ENCODE measurements at regions not wholly inside any gene's neighbourhood (a gene's known extent, or its start where the extent isn't known, plus 50 kb on each side); places are given as distances from the start of the nearest gene placed in this dataset.
"Not testable (repeated sequence)": the region's sequence is repeated elsewhere in the genome, so short reads cannot be mapped to it uniquely, and the experiment has no call there.

DNA sequence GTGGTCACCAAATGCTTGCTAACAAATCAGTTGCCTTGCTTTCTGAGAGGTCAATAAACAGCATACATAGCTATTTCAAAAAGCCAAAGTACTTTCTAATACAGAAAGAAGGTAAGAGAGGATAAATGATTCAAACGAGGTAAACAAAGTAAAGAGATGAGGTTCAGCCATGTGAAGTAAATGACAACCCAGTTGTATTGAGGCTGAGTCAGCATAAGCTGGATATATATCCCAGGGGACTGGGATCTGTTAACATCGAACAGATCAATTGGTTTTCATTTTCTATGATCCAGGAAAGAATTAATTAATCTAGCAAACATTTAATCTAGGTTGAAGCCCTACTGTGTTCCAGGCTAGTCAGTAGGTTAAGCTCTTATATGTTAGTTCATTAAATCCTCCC is 97.3 kb upstream of the GRIA3 start:
- no peak for DNase-seq (ENCODE audit: low read depth)

GRCh38 chrX:123087326-123087725 is 96.8 kb upstream of the GRIA3 start:
- no peak for DNase-seq (ENCODE audit: low read depth)

GRCh38 chrX:123088331-123088730 is 95.7 kb upstream of the GRIA3 start:
- no peak for DNase-seq (ENCODE audit: low read depth)

- no peak for DNase-seq (ENCODE audit: low read depth)
Observed at GRCh38 chrX:123088930-123089329, 95.1 kb upstream of the GRIA3 start.

DNA sequence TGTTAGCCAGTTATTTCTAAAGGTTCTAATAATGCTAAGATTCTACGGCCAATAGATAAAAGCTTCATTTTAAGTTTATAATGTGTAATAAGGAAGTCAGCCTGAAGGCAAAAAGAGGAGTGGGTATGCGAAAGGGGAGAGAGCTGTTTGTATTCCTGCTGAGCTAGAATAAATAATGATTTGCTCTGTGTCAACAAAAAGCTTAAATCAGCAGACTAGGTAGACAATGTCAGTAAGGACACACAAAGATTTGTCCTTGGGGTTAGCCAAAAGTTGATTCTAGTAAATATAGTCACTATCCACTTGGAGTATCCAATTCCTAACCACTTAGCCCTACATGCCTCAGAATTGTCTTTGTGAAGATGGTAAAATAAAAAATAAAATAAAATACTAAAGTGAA is 90.3 kb upstream of the GRIA3 start:
- DNase-seq (ENCODE audit: low read depth) = no peak

DNA sequence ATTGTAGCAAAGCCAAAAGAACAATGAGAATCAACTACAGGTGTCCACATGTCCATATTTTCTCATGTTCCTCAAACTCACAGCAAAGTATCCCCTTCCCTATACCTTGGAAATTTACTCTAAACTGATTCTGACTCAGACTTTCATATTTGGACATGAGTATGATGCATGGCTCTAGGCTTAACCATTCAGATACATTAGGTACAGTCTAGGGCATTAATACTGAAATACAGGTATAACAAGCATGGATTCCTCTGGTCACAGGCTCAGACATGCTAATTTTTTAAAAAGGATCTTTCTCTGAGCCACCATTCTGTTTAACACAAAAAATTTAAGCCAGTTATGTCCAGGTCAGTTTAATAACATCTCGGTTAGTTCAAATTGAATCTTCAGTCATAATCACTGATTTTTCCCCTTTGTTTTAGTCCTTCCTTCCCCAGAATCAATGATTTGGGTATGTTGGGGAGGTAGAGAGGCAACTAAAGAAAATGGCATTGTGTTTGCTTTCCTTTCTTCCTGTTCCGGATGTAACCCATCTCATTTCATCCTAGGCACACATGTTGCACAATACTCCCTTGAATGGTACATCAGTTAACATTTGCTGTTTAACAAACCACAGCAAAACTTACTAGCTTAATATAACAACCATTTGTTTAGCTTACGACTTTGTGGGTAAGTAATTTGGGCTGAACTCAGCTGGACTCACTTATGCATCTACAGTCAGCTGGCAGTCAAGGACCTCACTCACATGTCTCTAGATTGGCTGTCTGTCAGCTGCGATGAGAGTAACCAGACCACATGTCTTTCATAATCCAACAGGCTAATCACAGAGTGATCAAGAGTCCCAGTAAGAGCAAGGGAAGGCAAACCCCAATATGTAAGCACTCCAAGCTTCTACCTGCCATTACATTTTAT is 75.3 kb upstream of the GRIA3 start:
- no peak for DNase-seq (ENCODE audit: low read depth)

DNA sequence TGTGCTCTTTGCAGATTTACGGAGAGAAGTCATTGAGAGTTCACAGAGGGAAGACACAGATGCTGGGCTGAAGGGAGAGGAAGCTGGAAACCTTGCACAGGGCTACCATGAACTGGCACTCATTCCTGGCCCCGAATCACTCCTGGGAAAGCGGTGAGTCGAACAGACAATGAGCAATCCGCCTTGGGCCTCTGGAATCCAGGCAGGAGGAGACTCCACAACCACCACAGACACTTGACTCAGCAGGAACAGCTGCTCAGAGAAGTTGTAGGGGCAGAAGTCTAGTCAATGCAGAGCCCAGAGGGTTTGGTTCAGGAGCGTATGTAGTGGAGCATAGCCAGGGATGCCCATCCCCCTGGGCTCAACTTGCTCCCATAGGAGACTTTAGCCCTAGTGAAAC is 62.8 kb upstream of the GRIA3 start:
- no peak for DNase-seq (ENCODE audit: low read depth)

DNA sequence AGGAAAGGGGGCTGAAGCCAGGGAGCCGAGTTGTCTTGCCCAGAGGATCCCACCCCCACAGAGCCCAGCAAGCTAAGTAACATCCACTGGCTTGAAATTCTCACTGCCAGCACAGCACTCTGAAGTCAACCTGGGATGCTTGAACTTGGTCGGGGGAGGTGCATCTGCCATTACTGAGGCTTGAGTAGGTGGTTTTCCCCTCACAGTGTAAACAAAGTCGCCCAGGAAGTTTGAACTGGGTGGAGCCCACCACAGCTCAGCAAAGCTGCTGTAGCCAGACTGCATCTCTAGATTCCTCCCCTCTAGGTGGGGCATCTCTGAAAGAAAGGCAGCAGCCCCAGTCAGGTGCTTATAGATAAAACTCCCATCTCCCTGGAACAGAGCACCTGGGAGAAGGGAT is 54.3 kb upstream of the GRIA3 start:
- DNase-seq (ENCODE audit: low read depth) = not testable (repeated sequence)
